Prostate gland (tissue), 2 donors: ENCODE measurements at regions not wholly inside any gene's neighbourhood (a gene's known extent, or its start where the extent isn't known, plus 50 kb on each side); places are given as distances from the start of the nearest gene placed in this dataset.

Experiments used
- DNase-seq: peaks from one replicate; pipeline ENCODE4 v3.0.0-alpha.2; 2019; ENCODE audit warnings: low spot score
- H3K27ac ChIP-seq, 2 donors: fragments of 200-600 bp; sonication (generic); 2 replicates each; pipeline ENCODE4 v1.5.1; 2017 to 2019
- H3K27me3 ChIP-seq: fragments of 200-600 bp; sonication (generic); replicated peaks from 2 replicates; pipeline ENCODE4 v1.5.1; 2019; ENCODE audit not compliant: insufficient read depth
- H3K36me3 ChIP-seq, 2 donors: fragments of 200-600 bp; sonication (generic); 1 replicate in 1 of 2; 2 replicates in 1 of 2; pipeline versions ENCODE4 v1.5.1 to v1.8.1; 2017 to 2019
- H3K4me1 ChIP-seq: fragments of 200-600 bp; sonication (generic); replicated peaks from 2 replicates; pipeline ENCODE4 v1.5.1; 2019
- H3K4me3 ChIP-seq, 2 donors: fragments of 200-600 bp; sonication (generic); 2 replicates each; pipeline ENCODE4 v1.5.1; 2017 to 2019
- H3K9me3 ChIP-seq: fragments of 200-600 bp; sonication (generic); 2 replicates; pipeline ENCODE4 v1.5.1; 2017
- CTCF ChIP-seq, 4 experiments: fragments of 200-600 bp in 2 of 4; fragments of 450-650 bp in 2 of 4; sonication (generic) in 2 of 4; IDR thresholded peaks; 1 replicate in 3 of 4; 2 replicates in 1 of 4; pipeline ENCODE4 v1.5.1; 2016 to 2019; ENCODE audit warnings: antibody characterized with exemption in 4 of 4, mild to moderate bottlenecking in 2 of 4, moderate library complexity in 2 of 4
- POLR2A ChIP-seq: fragments of 450-650 bp; IDR thresholded peaks from one replicate; pipeline ENCODE4 v1.6.1; 2016; ENCODE audit warnings: antibody characterized with exemption, mild to moderate bottlenecking
- POLR2AphosphoS5 ChIP-seq: sonication (generic); formaldehyde crosslinking; IDR thresholded peaks from one replicate; pipeline ENCODE4 v1.6.1; 2017; ENCODE audit warnings: antibody characterized with exemption
- WGBS: methylation state at CpG from one replicate; pipeline ENCODE4 v1.1.5; 2018; 5-methylcytosine and 5-hydroxymethylcytosine counted together
- intact Hi-C: fragments of 100-400 bp; cut with DNase I; formaldehyde crosslinking; loops from one replicate; pipeline ENCODE4 v1.14.2; 2022

GRCh38 chr20:58600756-58601155, 50.3 kb upstream of the STX16 start:
- no peak overlapping the region for H3K4me3 ChIP-seq
- no peaks in the 10 kb centered on the region for H3K9me3 ChIP-seq
- no peaks in the 10 kb centered on the region for H3K36me3 ChIP-seq
- H3K27ac ChIP-seq = no peak overlapping the region
- 67% methylated on average over 4 of the region's 4 CpGs for WGBS
- TF ChIP-seq POLR2A = no peak
- no peak for TF ChIP-seq CTCF (IDR thresholded peaks at IDR 0.05)
- TF ChIP-seq POLR2AphosphoS5 = no peak
- H3K4me1 ChIP-seq = no peaks in the 10 kb centered on the region
- intact Hi-C loops = no loop called here
- no peaks in the 10 kb centered on the region for H3K27me3 ChIP-seq
- DNase-seq = no peak

- Histone ChIP-seq H3K27me3 (no peaks in the 10 kb centered on the region), H3K27ac (no peak overlapping the region), H3K9me3 (no peaks in the 10 kb centered on the region), H3K36me3 (no peaks in the 10 kb centered on the region), H3K4me3 (no peak overlapping the region), H3K4me1 (no peaks in the 10 kb centered on the region)
- DNase-seq = no peak
- intact Hi-C loops = no loop called here
- no peak for TF ChIP-seq POLR2A
- TF ChIP-seq POLR2AphosphoS5 = no peak
- no peak for TF ChIP-seq CTCF (IDR thresholded peaks at IDR 0.05)
- WGBS = 95% methylated on average over 10 of the region's 10 CpGs
These were observed 51.1 kb upstream of the STX16 start for GRCh38 chr20:58599966-58600365.

GRCh38 chr20:58598211-58599015, 52.7 kb upstream of the STX16 start:
- intact Hi-C loops = no loop called here
- no peak for DNase-seq
- H3K27ac ChIP-seq = no peak overlapping the region
- H3K4me3 ChIP-seq = no peak overlapping the region
- no peaks in the 10 kb centered on the region for H3K36me3 ChIP-seq
- no peaks in the 10 kb centered on the region for H3K27me3 ChIP-seq
- H3K4me1 ChIP-seq = no peaks in the 10 kb centered on the region
- 79% methylated on average over 6 of the region's 6 CpGs for WGBS
- H3K9me3 ChIP-seq = no peaks in the 10 kb centered on the region
- TF ChIP-seq CTCF (IDR thresholded peaks at IDR 0.05) = no peak

GRCh38 chr20:58597249-58597891, 53.7 kb upstream of the STX16 start:
- H3K4me1 ChIP-seq = no peaks in the 10 kb centered on the region
- intact Hi-C loops = loop anchor here (2.0 kb wide), 2 partner anchors 45 to 53 kb away; partner anchors contain the start of gene STX16
- DNase-seq = no peak
- H3K9me3 ChIP-seq = no peaks in the 10 kb centered on the region
- no peak overlapping the region for H3K27ac ChIP-seq
- H3K27me3 ChIP-seq = no peaks in the 10 kb centered on the region
- WGBS = 35% methylated on average over 18 of the region's 18 CpGs
- no peaks in the 10 kb centered on the region for H3K36me3 ChIP-seq
- TF ChIP-seq POLR2A = no peak
- no peak overlapping the region for H3K4me3 ChIP-seq

- 69% methylated on average over 16 of the region's 16 CpGs for WGBS
- intact Hi-C loops = loop anchor here (2.0 kb wide), 2 partner anchors 44 to 54 kb away; partner anchors contain the start of gene STX16
- H3K4me3 ChIP-seq = no peak overlapping the region
- H3K9me3 ChIP-seq = no peaks in the 10 kb centered on the region
- H3K27me3 ChIP-seq = no peaks in the 10 kb centered on the region
- TF ChIP-seq CTCF (IDR thresholded peaks at IDR 0.05) (no peak), POLR2A (no peak), POLR2AphosphoS5 (no peak)
- no peak overlapping the region for H3K27ac ChIP-seq
- no peak for DNase-seq
- H3K4me1 ChIP-seq = no peaks in the 10 kb centered on the region
- no peaks in the 10 kb centered on the region for H3K36me3 ChIP-seq
These were observed 54.3 kb upstream of the STX16 start for GRCh38 chr20:58596750-58597248.
